HEK293 (cell line): ENCODE measurements at regions not wholly inside any gene's neighbourhood (a gene's known extent, or its start where the extent isn't known, plus 50 kb on each side); places are given as distances from the start of the nearest gene placed in this dataset.

Source experiments
- CTCF ChIA-PET: fragments of 350-600 bp; formaldehyde crosslinking; extraction: SDS; loops from one replicate; lab custom pipeline; 2021; ENCODE audit warnings: antibody characterized with exemption; lab: Yijun Ruan, JAX
- POLR2A ChIA-PET: fragments of 300-600 bp; formaldehyde crosslinking; extraction: SDS; loops from one replicate; lab custom pipeline; 2020; ENCODE audit warnings: antibody characterized with exemption, inconsistent platforms; lab: Yijun Ruan, JAX
- H3K27ac ChIP-seq: fragments of 200-500 bp; sonication (Bioruptor generic); 2 replicates; pipeline ENCODE4 v1.5.1; 2014; ENCODE audit warnings: low read depth, low read length, control low read depth, inconsistent platforms; ENCODE audit errors: extremely low read depth
- H3K36me3 ChIP-seq, 2 experiments: fragments of 200-500 bp in 1 of 2; sonication (Bioruptor generic) in 1 of 2; 1 replicate in 1 of 2; 2 replicates in 1 of 2; pipeline ENCODE4 v1.5.1; 2014 to 2017; ENCODE audit warnings: inconsistent platforms in 2 of 2, low read length in 2 of 2; ENCODE audit not compliant: control insufficient read depth in 2 of 2, insufficient read depth in 1 of 2
- H3K4me1 ChIP-seq: fragments of 200-500 bp; sonication (Bioruptor generic); 2 replicates; pipeline ENCODE4 v1.5.1; 2014; ENCODE audit warnings: mild to moderate bottlenecking, low read length, inconsistent platforms; ENCODE audit not compliant: control insufficient read depth, insufficient read depth
- H3K4me3 ChIP-seq: 2 replicates; pipeline ENCODE4 v1.5.1; 2011; ENCODE audit warnings: low read depth, mild to moderate bottlenecking, control low read depth, low read length, moderate library complexity
- H3K9me3 ChIP-seq: fragments of 200-500 bp; sonication (Bioruptor generic); 2 replicates; pipeline ENCODE4 v1.5.1; 2014; ENCODE audit warnings: low read depth, low read length, inconsistent platforms; ENCODE audit not compliant: control insufficient read depth, insufficient read depth
- MZF1 ChIP-seq: fragments of 450-650 bp; formaldehyde crosslinking; IDR thresholded peaks from 2 replicates; pipeline ENCODE4 v1.5.1; 2017; ENCODE audit warnings: missing biosample characterization, missing genetic modification characterization, borderline replicate concordance
- SALL2 ChIP-seq: fragments of 450-650 bp; formaldehyde crosslinking; IDR thresholded peaks from 2 replicates; pipeline ENCODE4 v1.5.0; 2017; ENCODE audit warnings: missing biosample characterization, mild to moderate bottlenecking, missing genetic modification characterization, borderline replicate concordance
- ZBTB11 ChIP-seq: fragments of 450-650 bp; formaldehyde crosslinking; conservative IDR thresholded peaks from 2 replicates; pipeline ENCODE4 v1.5.1; 2016; ENCODE audit warnings: low read depth, missing biosample characterization, missing genetic modification characterization
- ZBTB48 ChIP-seq: fragments of 450-650 bp; formaldehyde crosslinking; IDR thresholded peaks from 2 replicates; pipeline ENCODE4 v1.5.1; 2016; ENCODE audit warnings: missing biosample characterization, missing genetic modification characterization
- ZFHX2 ChIP-seq: fragments of 450-650 bp; formaldehyde crosslinking; conservative IDR thresholded peaks from 2 replicates; pipeline ENCODE4 v1.5.1; 2016; ENCODE audit warnings: missing biosample characterization, missing genetic modification characterization
- ZFP41 ChIP-seq: fragments of 450-650 bp; formaldehyde crosslinking; IDR thresholded peaks from 2 replicates; pipeline ENCODE4 v1.5.1; 2016; ENCODE audit warnings: missing biosample characterization, missing genetic modification characterization, borderline replicate concordance
- ZNF132 ChIP-seq: fragments of 450-650 bp; formaldehyde crosslinking; IDR thresholded peaks from 2 replicates; pipeline ENCODE4 v1.5.1; 2017; ENCODE audit warnings: missing biosample characterization, missing genetic modification characterization, borderline replicate concordance
- ZNF138 ChIP-seq: fragments of 450-650 bp; formaldehyde crosslinking; IDR thresholded peaks from 2 replicates; pipeline ENCODE4 v1.5.1; 2016; ENCODE audit warnings: missing biosample characterization, missing genetic modification characterization, borderline replicate concordance
- ZNF169 ChIP-seq: fragments of 450-650 bp; formaldehyde crosslinking; IDR thresholded peaks from 2 replicates; pipeline ENCODE4 v1.5.1; 2016; ENCODE audit warnings: missing biosample characterization, missing genetic modification characterization
- ZNF174 ChIP-seq: fragments of 450-650 bp; formaldehyde crosslinking; IDR thresholded peaks from 2 replicates; pipeline ENCODE4 v1.5.0; 2017; ENCODE audit warnings: missing biosample characterization, mild to moderate bottlenecking, missing genetic modification characterization
- ZNF214 ChIP-seq: fragments of 450-650 bp; formaldehyde crosslinking; IDR thresholded peaks from 2 replicates; pipeline ENCODE4 v1.5.1; 2017; ENCODE audit warnings: missing biosample characterization, mild to moderate bottlenecking, missing genetic modification characterization, borderline replicate concordance
- ZNF221 ChIP-seq: fragments of 450-650 bp; formaldehyde crosslinking; IDR thresholded peaks from 2 replicates; pipeline ENCODE4 v1.5.1; 2017; ENCODE audit warnings: missing biosample characterization, missing genetic modification characterization, borderline replicate concordance
- ZNF26 ChIP-seq: fragments of 450-650 bp; formaldehyde crosslinking; IDR thresholded peaks from 2 replicates; pipeline ENCODE4 v1.5.1; 2016; ENCODE audit warnings: missing biosample characterization, missing genetic modification characterization
- ZNF292 ChIP-seq: fragments of 450-650 bp; formaldehyde crosslinking; IDR thresholded peaks from 2 replicates; pipeline ENCODE4 v1.5.1; 2016; ENCODE audit warnings: low read depth, missing biosample characterization, missing genetic modification characterization, borderline replicate concordance
- ZNF513 ChIP-seq: fragments of 450-650 bp; IDR thresholded peaks from 2 replicates; pipeline ENCODE4 v1.5.1; 2018; ENCODE audit warnings: missing biosample characterization, missing genetic modification characterization
- ZNF529 ChIP-seq: fragments of 450-650 bp; formaldehyde crosslinking; IDR thresholded peaks from 2 replicates; pipeline ENCODE4 v1.5.1; 2017; ENCODE audit warnings: missing genetic modification characterization, missing biosample characterization; ENCODE audit not compliant: insufficient replicate concordance
- ZNF561 ChIP-seq: fragments of 450-650 bp; IDR thresholded peaks from 2 replicates; pipeline ENCODE4 v1.5.1; 2018; ENCODE audit warnings: missing biosample characterization, missing genetic modification characterization, borderline replicate concordance
- ZNF580 ChIP-seq: fragments of 450-650 bp; formaldehyde crosslinking; IDR thresholded peaks from 2 replicates; pipeline ENCODE4 v1.5.1; 2016; ENCODE audit warnings: missing biosample characterization, missing genetic modification characterization
- ZNF600 ChIP-seq: fragments of 450-650 bp; formaldehyde crosslinking; IDR thresholded peaks from 2 replicates; pipeline ENCODE4 v1.5.1; 2016; ENCODE audit warnings: missing biosample characterization, missing genetic modification characterization
- ZNF610 ChIP-seq: fragments of 450-650 bp; formaldehyde crosslinking; IDR thresholded peaks from 2 replicates; pipeline ENCODE4 v1.5.1; 2016; ENCODE audit warnings: missing biosample characterization, missing genetic modification characterization, borderline replicate concordance
- ZNF654 ChIP-seq: fragments of 450-650 bp; formaldehyde crosslinking; IDR thresholded peaks from 2 replicates; pipeline ENCODE4 v1.5.1; 2016; ENCODE audit warnings: low read depth, missing biosample characterization, missing genetic modification characterization
- ZNF76 ChIP-seq: fragments of 450-650 bp; formaldehyde crosslinking; IDR thresholded peaks from 2 replicates; pipeline ENCODE4; 2016; ENCODE audit warnings: low read depth, missing biosample characterization, missing genetic modification characterization, borderline replicate concordance
- ZNF843 ChIP-seq: fragments of 450-650 bp; formaldehyde crosslinking; IDR thresholded peaks from 2 replicates; pipeline ENCODE4 v1.5.1; 2016; ENCODE audit warnings: missing biosample characterization, missing genetic modification characterization
- ZSCAN16 ChIP-seq: fragments of 450-650 bp; formaldehyde crosslinking; IDR thresholded peaks from 2 replicates; pipeline ENCODE4 v1.5.1; 2016; ENCODE audit warnings: missing biosample characterization, missing genetic modification characterization
- ZXDB ChIP-seq: fragments of 450-650 bp; formaldehyde crosslinking; IDR thresholded peaks from 2 replicates; pipeline ENCODE4 v1.5.1; 2016; ENCODE audit warnings: missing biosample characterization, missing genetic modification characterization

GRCh38 chr5:124801551-124801950 lies 55.1 kb upstream of the ZNF608 start:
- Histone ChIP-seq H3K9me3 (no peaks in the 10 kb centered on the region), H3K27ac (no peak overlapping the region), H3K4me3 (no peak overlapping the region), H3K36me3 (no peaks in the 10 kb centered on the region), H3K4me1 (peaks cover 3% of the 10 kb centered on the region)
- TF ChIP-seq ZNF174 (tag by site-specific recombination) (no peak), ZNF138 (no peak), SALL2 (tag by site-specific recombination) (no peak), ZNF292 (tag by site-specific recombination) (no peak), ZNF610 (no peak), ZFP41 (tag by site-specific recombination) (no peak), ZNF600 (tag by site-specific recombination) (no peak), ZXDB (tag by site-specific recombination) (no peak), ZSCAN16 (tag by site-specific recombination) (no peak), ZNF561 (tag by site-specific recombination) (no peak), ZNF529 (tag by site-specific recombination) (no peak), ZNF169 (tag by site-specific recombination) (no peak)
- ChIA-PET POLR2A (no interaction called here), CTCF (no interaction called here)

GRCh38 chr5:124803617-124804323 lies 57.3 kb upstream of the ZNF608 start:
- peaks cover 9% of the 10 kb centered on the region for H3K4me1 ChIP-seq
- ChIA-PET CTCF (interaction anchor here (0.7 kb wide), 1 partner anchor 462 kb away, joined by 3 read pairs; no protein-coding TSS in a partner anchor), POLR2A (no interaction called here)
- no peaks in the 10 kb centered on the region for H3K36me3 ChIP-seq
- H3K9me3 ChIP-seq: no peaks in the 10 kb centered on the region
- no peak overlapping the region for H3K4me3 ChIP-seq
- no peak overlapping the region for H3K27ac ChIP-seq
- no peak for TF ChIP-seq ZBTB48 (tag by site-specific recombination)
- TF ChIP-seq ZNF214 (tag by site-specific recombination): no peak
- TF ChIP-seq ZNF221 (tag by site-specific recombination): no peak
- TF ChIP-seq ZNF76 (tag by site-specific recombination): no peak
- TF ChIP-seq ZXDB (tag by site-specific recombination): no peak
- no peak for TF ChIP-seq ZNF654 (tag by site-specific recombination)
- no peak for TF ChIP-seq ZNF843 (tag by site-specific recombination)
- TF ChIP-seq ZNF561 (tag by site-specific recombination): no peak
- no peak for TF ChIP-seq ZNF610
- no peak for TF ChIP-seq ZNF132 (tag by site-specific recombination)
- TF ChIP-seq ZNF26 (tag by site-specific recombination): no peak

GRCh38 chr5:124806026-124806372 lies 59.6 kb upstream of the ZNF608 start:
- POLR2A ChIA-PET: interaction anchor here (0.5 to 2.3 kb wide), 3 partner anchors 10 to 58 kb away, joined by 3 to 19 read pairs (median 6); partner anchors contain the start of gene ZNF608
- Histone ChIP-seq H3K9me3 (no peaks in the 10 kb centered on the region), H3K4me3 (no peak overlapping the region), H3K36me3 (no peaks in the 10 kb centered on the region), H3K4me1 (peaks cover 9% of the 10 kb centered on the region), H3K27ac (peak overlapping the region; percentile 81)
- CTCF ChIA-PET: interaction anchor here (0.7 to 1.5 kb wide), 2 partner anchors 37 to 42 kb away, joined by 3 to 4 read pairs; no protein-coding TSS in a partner anchor
- TF ChIP-seq ZNF513 (no peak), ZNF580 (tag by site-specific recombination) (0 out of 2 replicates have a peak, but pooled peaks have one; percentile 21), MZF1 (tag by site-specific recombination) (peak; percentile 99), ZBTB11 (0 out of 2 replicates have a peak, but pooled peaks have one; percentile 4), ZFHX2 (tag by site-specific recombination) (peak; percentile 26; the same call in 1 of the 2 replicates)
